ENCODE measurements at regions not wholly inside any gene's neighbourhood (a gene's known extent, or its start where the extent isn't known, plus 50 kb on each side); places are given as distances from the start of the nearest gene placed in this dataset.

DNA sequence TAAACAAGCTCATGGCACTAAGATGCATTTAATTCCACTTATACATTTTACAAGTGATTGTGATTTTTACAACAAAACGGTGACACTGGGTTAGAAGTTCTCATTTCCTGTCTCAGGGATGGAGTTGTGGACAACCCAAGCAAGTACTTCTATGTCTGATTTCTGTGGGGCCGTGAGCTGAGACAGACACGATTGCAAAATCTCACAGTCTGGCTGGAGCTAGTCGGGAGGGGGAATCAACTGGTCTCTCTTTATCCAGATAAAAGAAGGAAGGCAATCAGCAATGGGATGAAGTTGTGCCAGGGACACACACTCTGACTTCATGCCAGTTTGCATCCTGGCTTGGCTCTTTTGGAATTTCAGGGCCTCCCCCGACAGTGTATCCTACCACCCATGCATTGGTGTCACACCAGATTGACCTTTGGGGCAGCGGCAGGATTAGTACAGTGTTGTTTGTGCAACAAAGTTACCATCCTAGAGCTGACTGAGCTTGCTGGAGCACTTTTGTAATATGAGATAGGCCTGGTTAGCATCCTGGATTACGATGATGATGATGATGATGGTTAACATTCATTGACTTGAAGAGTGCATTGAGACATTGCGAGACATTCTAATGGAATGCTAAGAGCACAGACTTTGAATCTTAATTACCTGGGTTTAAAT is 98.8 kb downstream of the CTAGE1 start:
- no peak overlapping the region for H3K27ac Mint-ChIP-seq
- H3K9me3 Mint-ChIP-seq = no peaks in the 10 kb centered on the region
- H3K4me1 Mint-ChIP-seq (ENCODE audit: low read depth) = no peaks in the 10 kb centered on the region
- H3K36me3 Mint-ChIP-seq (ENCODE audit: low read depth) = no peaks in the 10 kb centered on the region
- intact Hi-C loops (cut with micrococcal nuclease) = no loop called here
- no peak overlapping the region for H3K4me3 Mint-ChIP-seq
- peaks cover 2% of the 10 kb centered on the region for H3K27me3 Mint-ChIP-seq

- Mint-ChIP-seq H3K4me3 (no peak overlapping the region), H3K27me3 (no peaks in the 10 kb centered on the region), H3K4me1 (ENCODE audit: low read depth) (no peaks in the 10 kb centered on the region), H3K9me3 (no peaks in the 10 kb centered on the region), H3K36me3 (ENCODE audit: low read depth) (no peaks in the 10 kb centered on the region), H3K27ac (no peak overlapping the region)
- intact Hi-C loops (cut with micrococcal nuclease) = no loop called here
Measured at GRCh38 chr18:22314420-22314819, 103.3 kb downstream of the CTAGE1 start.

DNA sequence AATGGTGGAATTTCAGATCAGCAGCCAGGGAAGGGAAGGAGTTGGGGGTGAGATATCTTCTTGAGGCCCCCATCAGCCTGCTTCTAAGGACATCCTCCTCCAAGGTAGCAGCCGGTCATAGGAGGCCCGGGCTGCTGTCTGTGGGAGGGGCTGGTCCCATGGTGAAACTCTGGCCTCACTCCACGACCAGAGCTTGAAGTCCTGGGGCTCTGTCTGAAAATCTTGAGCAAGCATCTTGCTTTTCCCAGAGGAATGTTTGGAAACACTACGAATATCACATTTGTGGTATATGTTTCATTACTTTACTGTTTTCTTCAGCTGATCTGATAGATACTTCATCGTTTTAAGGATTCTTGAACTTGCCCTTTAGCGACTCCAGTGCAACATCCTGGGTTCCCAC is 103.7 kb downstream of the CTAGE1 start:
- Mint-ChIP-seq H3K27ac (no peak overlapping the region), H3K27me3 (no peaks in the 10 kb centered on the region), H3K36me3 (ENCODE audit: low read depth) (no peaks in the 10 kb centered on the region), H3K4me1 (ENCODE audit: low read depth) (no peaks in the 10 kb centered on the region), H3K4me3 (no peak overlapping the region), H3K9me3 (no peaks in the 10 kb centered on the region)
- intact Hi-C loops (cut with micrococcal nuclease) = no loop called here

GRCh38 chr18:22311301-22311700 is 106.4 kb downstream of the CTAGE1 start:
- H3K9me3 Mint-ChIP-seq = no peaks in the 10 kb centered on the region
- intact Hi-C loops (cut with micrococcal nuclease) = no loop called here
- no peak overlapping the region for H3K4me3 Mint-ChIP-seq
- no peaks in the 10 kb centered on the region for H3K36me3 Mint-ChIP-seq (ENCODE audit: low read depth)
- H3K4me1 Mint-ChIP-seq (ENCODE audit: low read depth) = no peaks in the 10 kb centered on the region
- H3K27ac Mint-ChIP-seq = no peak overlapping the region
- H3K27me3 Mint-ChIP-seq = no peaks in the 10 kb centered on the region

GRCh38 chr18:22309191-22309590 is 108.5 kb downstream of the CTAGE1 start:
- intact Hi-C loops (cut with micrococcal nuclease) = no loop called here
- H3K27me3 Mint-ChIP-seq = no peaks in the 10 kb centered on the region
- H3K4me3 Mint-ChIP-seq = no peak overlapping the region
- no peaks in the 10 kb centered on the region for H3K4me1 Mint-ChIP-seq (ENCODE audit: low read depth)
- no peak overlapping the region for H3K27ac Mint-ChIP-seq
- H3K9me3 Mint-ChIP-seq = no peaks in the 10 kb centered on the region
- no peaks in the 10 kb centered on the region for H3K36me3 Mint-ChIP-seq (ENCODE audit: low read depth)

DNA sequence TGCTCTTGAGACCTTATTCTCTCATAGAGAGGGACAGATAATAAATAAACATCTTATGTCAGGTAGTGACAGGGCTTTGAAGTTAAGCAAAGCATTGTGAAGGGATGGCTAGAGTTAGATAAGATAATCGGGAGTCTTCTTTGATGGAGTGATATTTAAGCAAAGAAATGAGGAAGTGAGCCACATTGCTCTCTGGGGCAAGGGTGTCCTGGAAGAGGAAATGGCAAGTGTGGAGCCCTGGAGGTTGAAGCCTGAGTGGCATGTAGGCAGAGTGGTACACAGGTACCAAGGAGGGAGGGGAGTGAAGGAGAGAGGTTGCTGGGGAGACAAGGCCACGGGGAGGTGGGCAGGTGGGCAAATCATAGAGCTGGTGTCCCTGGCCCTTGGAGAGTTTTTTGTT is 110.2 kb downstream of the CTAGE1 start:
- no peaks in the 10 kb centered on the region for H3K36me3 Mint-ChIP-seq (ENCODE audit: low read depth)
- no peaks in the 10 kb centered on the region for H3K9me3 Mint-ChIP-seq
- peaks cover under 1% of the 10 kb centered on the region for H3K4me1 Mint-ChIP-seq (ENCODE audit: low read depth)

DNA sequence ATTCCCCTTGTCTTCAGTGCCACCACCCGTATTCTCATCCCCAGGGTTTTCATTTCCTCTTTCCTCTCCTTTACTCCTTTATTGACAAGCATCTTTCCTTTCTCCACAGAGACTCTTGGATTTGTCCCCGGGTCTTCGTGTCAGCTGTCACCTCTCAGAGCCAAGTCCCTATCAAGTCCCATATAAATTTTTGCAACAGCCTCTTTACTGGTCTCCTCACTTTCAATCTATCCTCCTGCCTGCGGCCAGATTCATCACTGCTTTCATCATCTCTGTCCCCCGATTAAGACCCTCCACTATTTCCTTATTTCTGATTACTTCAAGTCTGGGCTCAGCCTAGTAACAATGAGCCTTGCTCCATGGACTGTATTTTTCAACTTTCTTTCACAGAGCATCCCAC is 113.8 kb downstream of the CTAGE1 start:
- intact Hi-C loops (cut with micrococcal nuclease) = no loop called here
- Mint-ChIP-seq H3K4me1 (ENCODE audit: low read depth) (peaks cover 12% of the 10 kb centered on the region), H3K27me3 (no peaks in the 10 kb centered on the region), H3K9me3 (no peaks in the 10 kb centered on the region), H3K36me3 (ENCODE audit: low read depth) (no peaks in the 10 kb centered on the region), H3K4me3 (no peak overlapping the region), H3K27ac (no peak overlapping the region)

More for the DNA sequence above, 110.2 kb downstream of the CTAGE1 start:
- intact Hi-C loops (cut with micrococcal nuclease) = no loop called here
- Mint-ChIP-seq H3K27ac (no peak overlapping the region), H3K27me3 (no peaks in the 10 kb centered on the region), H3K4me3 (no peak overlapping the region)

- Mint-ChIP-seq H3K27me3 (no peaks in the 10 kb centered on the region), H3K9me3 (no peaks in the 10 kb centered on the region), H3K4me1 (ENCODE audit: low read depth) (peaks cover 19% of the 10 kb centered on the region), H3K27ac (no peak overlapping the region), H3K36me3 (ENCODE audit: low read depth) (no peaks in the 10 kb centered on the region), H3K4me3 (no peak overlapping the region)
- intact Hi-C loops (cut with micrococcal nuclease) = no loop called here
Measured at GRCh38 chr18:22302144-22302543, 115.6 kb downstream of the CTAGE1 start.

DNA sequence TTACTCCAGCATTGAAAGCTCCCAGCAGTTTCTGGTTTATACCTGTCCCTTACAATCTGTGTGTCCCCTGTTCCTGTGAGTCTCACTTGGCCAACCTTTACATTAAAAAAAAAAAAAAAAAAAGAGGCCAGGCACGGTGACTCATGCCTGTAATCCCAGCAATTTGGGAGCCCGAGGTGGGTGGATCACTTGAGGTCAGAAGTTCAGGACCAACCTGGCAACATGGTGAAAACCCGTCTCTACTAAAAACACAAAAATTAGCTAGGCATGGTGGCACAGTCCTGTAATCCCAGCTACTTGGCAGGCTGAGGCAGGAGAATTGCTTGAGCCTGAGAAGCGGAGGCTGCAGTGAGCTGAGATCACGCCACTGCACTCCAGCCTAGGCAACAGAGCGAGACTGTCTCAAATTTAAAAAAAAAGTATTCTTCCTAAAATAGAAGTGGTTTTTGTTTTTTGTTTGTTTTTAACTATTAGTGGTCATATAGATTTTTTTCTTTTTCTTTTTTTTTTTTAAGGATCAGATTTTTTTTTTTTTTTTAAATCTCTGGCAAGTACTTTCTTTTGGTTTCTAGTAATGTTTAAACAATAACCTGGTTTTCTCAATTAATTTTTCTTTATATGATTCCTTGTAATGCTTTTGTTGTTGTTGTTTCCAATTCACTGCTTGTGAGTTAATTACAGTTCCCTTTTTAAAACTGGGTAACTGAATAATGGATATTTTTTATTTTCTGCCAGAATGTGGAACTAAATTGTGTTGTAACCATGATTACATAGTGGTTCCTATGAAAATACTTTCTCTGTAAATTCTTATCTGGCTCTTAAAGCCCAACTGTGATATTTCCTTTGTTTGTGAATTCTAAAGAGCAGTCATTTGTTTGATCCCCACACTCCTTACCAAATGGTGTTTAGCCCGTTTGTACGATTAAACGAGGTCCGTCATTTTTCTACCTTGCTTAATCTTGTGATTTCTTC is 116.8 kb downstream of the CTAGE1 start:
- peaks cover 19% of the 10 kb centered on the region for H3K4me1 Mint-ChIP-seq (ENCODE audit: low read depth)
- no peaks in the 10 kb centered on the region for H3K9me3 Mint-ChIP-seq
- intact Hi-C loops (cut with micrococcal nuclease) = no loop called here
- no peaks in the 10 kb centered on the region for H3K36me3 Mint-ChIP-seq (ENCODE audit: low read depth)
- no peak overlapping the region for H3K27ac Mint-ChIP-seq
- no peaks in the 10 kb centered on the region for H3K27me3 Mint-ChIP-seq
- no peak overlapping the region for H3K4me3 Mint-ChIP-seq

DNA sequence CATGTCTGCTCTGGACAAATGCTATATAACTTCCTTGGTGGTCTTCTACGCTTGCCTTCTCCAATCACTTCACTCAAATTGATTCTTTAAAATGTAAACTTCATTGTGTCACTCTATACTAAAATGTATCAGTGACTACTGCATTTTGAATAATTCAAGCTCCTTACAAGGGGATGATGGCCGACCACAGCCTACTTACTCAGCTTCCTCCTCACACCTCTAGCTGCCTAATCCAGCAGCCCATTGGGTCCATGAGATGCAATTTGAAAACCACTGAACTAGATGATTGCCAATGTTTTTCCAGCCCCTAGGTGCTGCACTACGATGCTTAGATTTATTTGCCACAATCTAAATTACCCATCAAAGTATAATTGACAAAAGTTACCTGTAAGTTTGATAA is 120.7 kb downstream of the CTAGE1 start:
- no peaks in the 10 kb centered on the region for H3K36me3 Mint-ChIP-seq (ENCODE audit: low read depth)
- peaks cover 14% of the 10 kb centered on the region for H3K4me1 Mint-ChIP-seq (ENCODE audit: low read depth)
- intact Hi-C loops (cut with micrococcal nuclease) = no loop called here
- H3K9me3 Mint-ChIP-seq = no peaks in the 10 kb centered on the region
- H3K27me3 Mint-ChIP-seq = no peaks in the 10 kb centered on the region
- no peak overlapping the region for H3K4me3 Mint-ChIP-seq
- no peak overlapping the region for H3K27ac Mint-ChIP-seq

- Mint-ChIP-seq H3K9me3 (no peaks in the 10 kb centered on the region), H3K4me1 (ENCODE audit: low read depth) (peaks cover 9% of the 10 kb centered on the region), H3K36me3 (ENCODE audit: low read depth) (no peaks in the 10 kb centered on the region), H3K4me3 (no peak overlapping the region), H3K27ac (no peak overlapping the region), H3K27me3 (no peaks in the 10 kb centered on the region)
- intact Hi-C loops (cut with micrococcal nuclease) = no loop called here
Measured at GRCh38 chr18:22296304-22296703, 121.4 kb downstream of the CTAGE1 start.

- Mint-ChIP-seq H3K27me3 (no peaks in the 10 kb centered on the region), H3K4me1 (ENCODE audit: low read depth) (peaks cover 2% of the 10 kb centered on the region), H3K4me3 (no peak overlapping the region), H3K36me3 (ENCODE audit: low read depth) (no peaks in the 10 kb centered on the region), H3K27ac (no peak overlapping the region), H3K9me3 (no peaks in the 10 kb centered on the region)
- intact Hi-C loops (cut with micrococcal nuclease) = no loop called here
Measured at GRCh38 chr18:22293417-22293816, 124.0 kb downstream of the GATA6 start.

DNA sequence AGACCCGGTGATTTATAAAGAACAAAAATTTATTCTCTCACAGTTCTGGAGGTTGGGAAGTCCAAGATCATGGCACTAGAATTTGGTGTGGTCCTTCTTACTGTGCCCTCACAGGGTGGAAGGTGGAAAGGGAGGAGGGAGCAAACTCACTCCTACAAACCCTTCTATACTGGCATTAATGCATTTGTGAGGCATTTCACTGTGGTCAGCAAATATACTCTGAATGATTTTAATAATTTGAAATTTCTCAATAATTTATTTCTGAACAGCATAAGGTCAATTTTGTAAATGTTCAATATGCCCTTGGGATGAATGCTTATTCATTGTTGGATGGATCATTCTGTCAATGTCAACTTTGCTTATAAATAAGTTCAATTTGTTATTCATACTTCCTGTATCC is 120.6 kb downstream of the GATA6 start:
- Mint-ChIP-seq H3K27me3 (no peaks in the 10 kb centered on the region), H3K9me3 (peaks cover 8% of the 10 kb centered on the region), H3K27ac (no peak overlapping the region), H3K4me1 (ENCODE audit: low read depth) (peaks cover 21% of the 10 kb centered on the region), H3K36me3 (ENCODE audit: low read depth) (no peaks in the 10 kb centered on the region), H3K4me3 (no peak overlapping the region)
- intact Hi-C loops (cut with micrococcal nuclease) = no loop called here

- intact Hi-C loops (cut with micrococcal nuclease) = no loop called here
- no peak overlapping the region for H3K4me3 Mint-ChIP-seq
- no peaks in the 10 kb centered on the region for H3K27me3 Mint-ChIP-seq
- H3K4me1 Mint-ChIP-seq (ENCODE audit: low read depth) = peaks cover 21% of the 10 kb centered on the region
- H3K27ac Mint-ChIP-seq = no peak overlapping the region
- H3K36me3 Mint-ChIP-seq (ENCODE audit: low read depth) = no peaks in the 10 kb centered on the region
- H3K9me3 Mint-ChIP-seq = peaks cover 8% of the 10 kb centered on the region
Measured at GRCh38 chr18:22286585-22286984, 117.2 kb downstream of the GATA6 start.
